Cerebellar nuclear complex (tissue), 1 donor: ENCODE measurements at regions not wholly inside any gene's neighbourhood (a gene's known extent, or its start where the extent isn't known, plus 50 kb on each side); places are given as distances from the start of the nearest gene placed in this dataset.
"Not testable (repeated sequence)": the region's sequence is repeated elsewhere in the genome, so short reads cannot be mapped to it uniquely, and the experiment has no call there.

ENCODE experiments used
- DNase-seq, 2 experiments: peaks; one replicate each; lab custom pipeline; 2025; lab: John Stamatoyannopoulos, UW

DNA sequence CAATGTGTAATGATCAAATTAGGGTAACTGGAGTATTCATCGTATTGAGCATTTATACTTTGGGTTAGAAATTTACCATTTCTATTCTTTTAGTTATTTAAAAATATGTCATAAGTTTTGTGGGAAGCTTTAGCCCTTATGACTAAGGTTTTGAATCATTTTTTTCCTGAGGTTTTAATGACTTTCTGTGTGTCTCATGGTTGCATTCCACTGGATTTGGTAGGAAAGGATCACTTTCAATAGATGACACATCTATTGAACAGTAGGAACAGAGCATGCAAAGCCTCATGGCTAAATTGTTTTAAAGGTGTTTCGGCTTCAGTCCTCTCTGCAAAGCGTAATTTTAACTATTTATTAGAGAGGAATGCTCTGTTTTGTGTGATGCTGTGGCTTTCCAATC, 512.4 kb upstream of the CHD1 start:
- DNase-seq, result no peak

DNA sequence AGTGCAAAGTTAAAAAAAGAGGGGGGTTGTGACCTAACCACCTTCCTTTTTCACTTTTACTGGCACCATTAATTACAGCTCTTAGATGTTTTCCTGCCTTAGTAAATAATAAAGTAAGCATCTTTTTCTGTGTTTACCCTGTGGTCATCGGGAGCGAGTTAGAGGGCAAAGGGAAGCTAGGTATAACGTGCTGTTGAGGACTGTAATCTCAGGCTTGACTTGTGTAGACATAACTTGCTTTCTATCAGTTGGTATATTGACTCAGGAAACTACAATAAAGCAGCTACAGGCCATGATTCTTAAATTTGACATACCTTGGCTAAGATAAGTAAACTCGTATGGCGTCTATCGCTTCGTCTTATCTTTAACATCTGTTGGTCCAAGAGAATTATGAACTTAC, 509.8 kb upstream of the CHD1 start:
- no peak for DNase-seq

DNA sequence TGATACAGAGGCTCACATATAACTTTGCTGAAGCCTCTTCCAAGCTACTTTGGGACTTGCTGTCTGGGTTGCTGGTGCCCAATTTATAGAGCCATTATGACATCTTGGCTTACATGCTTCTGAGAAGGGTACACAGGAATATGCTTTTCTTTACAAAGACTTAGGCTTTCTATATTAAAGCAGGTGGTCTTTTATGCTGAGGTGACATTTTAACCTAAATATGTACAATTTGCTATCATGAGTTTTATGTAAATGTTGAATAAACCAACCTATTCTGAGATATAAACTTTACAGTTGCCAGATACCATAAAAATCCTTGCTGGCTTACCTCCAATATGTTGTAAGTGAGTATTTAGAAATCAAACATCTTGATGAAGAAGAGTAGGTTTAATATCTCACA, 509.2 kb upstream of the CHD1 start:
- no peak for DNase-seq

DNA sequence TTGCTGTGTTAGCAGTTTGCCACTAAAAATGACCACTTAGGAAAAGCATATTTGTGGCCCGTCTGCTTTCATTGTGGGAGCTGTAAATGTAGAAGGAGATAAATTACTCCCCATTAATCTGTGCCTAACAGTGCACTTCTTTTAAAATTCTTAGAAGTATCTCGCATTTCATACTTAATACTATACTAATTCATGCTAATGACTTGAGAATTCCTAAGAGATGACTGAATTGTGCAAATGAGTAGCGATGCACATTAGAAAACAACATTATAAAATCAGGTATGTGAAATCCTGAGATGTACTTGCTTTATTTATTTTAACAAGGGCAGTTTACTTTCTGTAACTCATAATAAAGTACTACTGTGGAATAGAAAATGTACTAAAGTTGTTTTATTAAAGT, 494.6 kb upstream of the CHD1 start:
- not testable (repeated sequence) for DNase-seq

DNA sequence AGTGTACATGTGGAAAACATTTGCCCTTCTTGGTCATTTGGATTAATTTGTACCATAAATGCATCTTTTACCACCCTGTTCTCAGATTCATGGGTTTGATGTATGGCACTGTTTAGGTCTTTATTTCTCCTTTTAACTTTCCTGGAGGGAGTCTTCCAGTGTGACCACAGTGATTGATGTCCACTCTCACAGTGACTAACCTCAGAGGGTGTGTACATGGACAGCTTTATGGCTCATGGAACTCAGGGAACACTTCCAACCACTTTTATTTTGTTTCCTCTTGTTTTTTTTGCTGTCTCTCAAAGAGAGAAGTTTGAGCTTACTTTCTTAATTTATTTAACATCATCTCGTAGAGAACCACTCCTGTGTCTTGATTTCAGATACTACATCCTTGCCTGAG, 489.8 kb upstream of the CHD1 start:
- not testable (repeated sequence) for DNase-seq

DNA sequence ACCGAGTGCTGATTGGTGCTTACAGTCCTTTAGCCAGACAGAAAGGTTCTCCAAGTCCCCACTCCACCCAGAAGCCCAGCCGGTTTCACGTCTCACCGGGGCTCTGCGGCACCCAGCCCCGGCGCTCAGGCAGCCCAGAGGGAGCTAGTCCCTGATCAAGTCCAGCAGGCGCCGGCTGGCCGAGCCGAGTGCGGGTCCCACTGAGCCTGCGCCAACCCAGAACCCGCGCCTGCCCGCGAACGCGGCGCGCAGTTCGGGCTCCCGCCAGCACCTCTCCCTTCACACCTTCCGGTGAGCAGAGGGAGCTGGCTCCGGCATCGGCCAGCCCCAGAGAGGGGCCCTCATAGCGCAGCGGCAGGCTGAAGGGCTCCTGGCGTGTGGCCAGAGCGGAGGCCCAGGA, 481.6 kb upstream of the CHD1 start:
- not testable (repeated sequence) for DNase-seq

DNA sequence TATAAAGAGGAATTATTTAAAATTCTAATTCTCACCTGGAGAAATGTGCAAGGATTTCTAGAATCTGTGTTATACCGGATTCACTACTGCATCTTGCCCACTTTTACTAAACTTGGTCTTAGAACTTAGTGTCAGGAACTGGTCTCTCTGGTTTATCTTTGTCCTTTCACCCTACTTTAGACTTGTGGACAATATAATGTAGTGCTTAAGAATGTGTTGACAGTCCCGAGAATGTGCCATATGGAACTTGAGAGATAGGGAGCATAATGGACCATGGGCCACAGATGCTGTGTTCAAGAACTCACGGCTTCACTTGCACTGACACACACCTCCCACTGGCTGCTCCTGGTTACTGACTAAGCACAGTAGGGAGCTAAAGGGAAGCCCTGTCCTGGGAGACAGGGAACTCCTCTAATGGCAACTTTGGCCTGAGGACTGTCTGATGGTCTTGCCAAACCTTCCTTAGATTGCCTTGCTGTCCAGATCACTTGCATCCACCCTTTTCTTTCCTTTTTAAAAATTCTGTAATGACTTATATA, 476.0 kb upstream of the CHD1 start:
- not testable (repeated sequence) for DNase-seq

DNA sequence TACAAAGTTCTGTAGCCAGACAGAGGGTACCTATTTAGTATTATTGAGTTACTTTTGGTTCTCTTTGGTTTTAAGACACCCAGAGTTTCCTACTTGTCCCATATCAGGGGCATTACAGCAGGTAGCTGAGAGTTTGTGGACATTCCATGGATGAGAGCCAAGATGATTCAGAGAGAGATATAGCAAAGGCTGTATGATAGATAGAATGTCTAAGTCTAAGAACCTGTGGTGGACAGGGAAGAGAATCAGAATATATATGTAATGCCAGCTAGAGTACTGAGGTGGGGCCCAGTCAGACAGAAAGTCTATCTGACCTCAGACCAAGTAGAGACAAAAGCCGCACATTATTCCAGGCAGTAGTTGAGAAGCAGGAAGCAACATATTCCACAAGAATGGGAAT, 471.8 kb upstream of the CHD1 start:
- DNase-seq, result not testable (repeated sequence)

DNA sequence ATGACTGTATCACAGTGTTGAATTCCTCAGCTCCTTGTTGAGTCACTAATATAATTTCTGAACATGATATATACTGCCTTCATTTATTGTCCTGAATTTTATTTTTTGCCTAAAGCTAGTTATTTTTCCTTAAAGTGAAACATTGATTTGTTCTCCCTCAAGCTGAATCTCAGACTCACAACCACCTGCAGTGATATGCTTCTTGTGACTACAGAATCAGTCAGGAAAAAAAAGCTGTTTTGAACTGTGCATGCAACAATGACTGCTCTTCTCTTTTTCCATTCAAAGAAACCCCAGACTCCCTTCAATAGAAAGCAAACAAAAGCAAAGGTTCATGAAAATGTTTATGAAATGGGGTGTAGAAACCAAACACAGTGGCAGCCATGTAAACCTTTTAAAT, 470.2 kb upstream of the CHD1 start:
- no peak for DNase-seq

DNA sequence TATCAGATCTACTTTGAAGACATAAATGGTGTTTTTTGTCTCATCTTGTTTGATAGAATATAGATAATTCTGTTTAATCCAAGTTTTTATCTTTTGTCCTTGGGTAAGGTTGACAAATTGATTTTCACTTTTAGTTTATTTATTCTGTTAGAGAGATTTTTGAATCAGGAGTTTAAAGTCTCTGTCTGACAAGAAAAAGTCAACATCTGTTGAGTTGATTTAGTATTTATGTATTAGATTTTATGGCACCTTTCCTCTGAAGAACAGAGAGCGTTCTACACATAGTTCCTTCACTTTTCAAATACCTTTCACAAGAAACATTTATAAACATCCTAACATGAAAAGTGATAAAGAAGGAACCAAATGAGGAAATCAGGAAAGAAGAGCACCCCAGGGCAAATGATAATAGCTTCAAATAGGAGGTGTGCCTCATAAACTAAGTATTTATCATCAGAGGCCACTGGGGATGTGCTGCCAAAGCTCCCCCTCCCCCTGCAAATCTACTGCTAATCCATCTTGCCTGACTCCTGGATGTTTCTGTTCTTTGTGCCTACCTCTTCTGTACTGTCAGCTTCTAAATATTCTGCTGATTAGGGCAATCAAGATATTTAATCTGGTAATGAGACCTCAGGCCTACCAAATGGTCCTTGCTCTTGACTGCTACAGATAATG, 457.7 kb upstream of the CHD1 start:
- no peak for DNase-seq

DNA sequence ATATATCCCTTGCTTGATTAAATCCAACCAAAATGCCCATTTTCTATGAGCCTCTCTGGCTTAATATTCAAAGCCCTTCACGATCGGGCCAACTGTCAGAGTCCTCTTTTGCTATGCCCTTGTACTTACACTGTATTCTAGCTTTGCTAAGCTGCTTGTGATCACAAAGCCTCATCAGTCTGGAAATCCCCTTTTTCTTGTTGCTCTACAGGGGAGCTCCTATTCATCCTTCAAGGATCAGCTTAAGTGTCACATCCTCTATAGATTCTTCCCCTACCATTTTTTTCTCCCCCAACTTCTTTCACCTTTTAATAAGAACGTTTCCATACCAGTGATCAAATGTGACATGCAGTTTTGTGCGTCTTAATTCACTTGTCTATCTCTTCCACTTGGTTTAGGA, 450.4 kb upstream of the CHD1 start:
- DNase-seq, result no peak

DNA sequence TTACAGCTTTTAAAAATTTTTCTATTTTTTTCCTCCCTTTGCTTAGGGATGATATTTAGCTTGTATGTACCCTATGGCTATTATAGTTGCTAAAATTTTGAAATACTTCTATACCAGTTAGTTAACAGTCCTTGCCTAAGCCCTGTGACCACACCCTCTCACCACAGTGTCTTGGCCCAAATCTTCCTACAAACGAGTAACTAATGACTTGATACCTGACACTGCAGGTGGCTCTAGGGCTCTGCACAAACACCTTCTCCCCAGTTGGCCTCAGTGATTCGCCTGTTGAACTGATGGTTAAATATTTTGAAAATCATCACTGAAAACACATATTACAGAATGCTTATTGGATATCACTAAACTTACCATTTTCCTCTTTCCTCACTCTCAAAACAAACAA, 449.6 kb upstream of the CHD1 start:
- no peak for DNase-seq

DNA sequence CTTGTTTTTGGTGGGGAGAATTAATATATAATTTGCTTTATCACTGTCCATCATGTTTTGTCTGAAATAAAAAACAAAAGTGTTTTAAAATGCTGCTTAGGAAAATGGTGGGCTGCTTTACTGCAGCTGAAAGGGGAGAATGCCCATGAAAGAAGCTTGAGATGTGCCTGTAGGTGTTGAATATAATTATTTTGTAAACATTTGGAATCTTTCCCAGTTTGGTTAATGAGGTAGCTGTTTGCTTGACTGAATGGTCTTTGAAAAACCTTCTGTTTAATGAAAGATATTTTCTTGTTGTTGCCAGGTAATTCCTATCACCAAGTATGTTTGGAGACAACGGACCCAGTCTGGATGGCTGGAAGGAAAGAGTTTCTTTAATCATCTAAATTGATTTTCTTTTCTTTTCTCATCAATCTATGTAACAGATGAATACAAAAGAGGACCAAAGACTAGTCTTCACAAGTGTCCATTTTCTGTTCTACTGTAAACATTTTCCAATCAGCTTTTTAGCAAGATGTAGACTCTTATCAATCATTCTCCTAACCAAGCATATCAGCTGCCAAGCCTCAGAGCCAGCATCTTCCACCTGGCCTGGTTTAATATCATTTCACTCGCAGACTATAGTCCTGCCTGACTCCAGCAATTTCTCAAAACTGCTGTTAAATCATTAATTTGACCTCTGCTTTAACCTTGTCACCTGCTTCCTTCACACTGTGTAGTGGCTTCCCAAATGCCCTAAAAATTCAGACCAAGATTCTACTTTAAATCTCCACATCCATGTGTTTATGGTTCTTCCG, 441.2 kb upstream of the CHD1 start:
- DNase-seq, result no peak

DNA sequence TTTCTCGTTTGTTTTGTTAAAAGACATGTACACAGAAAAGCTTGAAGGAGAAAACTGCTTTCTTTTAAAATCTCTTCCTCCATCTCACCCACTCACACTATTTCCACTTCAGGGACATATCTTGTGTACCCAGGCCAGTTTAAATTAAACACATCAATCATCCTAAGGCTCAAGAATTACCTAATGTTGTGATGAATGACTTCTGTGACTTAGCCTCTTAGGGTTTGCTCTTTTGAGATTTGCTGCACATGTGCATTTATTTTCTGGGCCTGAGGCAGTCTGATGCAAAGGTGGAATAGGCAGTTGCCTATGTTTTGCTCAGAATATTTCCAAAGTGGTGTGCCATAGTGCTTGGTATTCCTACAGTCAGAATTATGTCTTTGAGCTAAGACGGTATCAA, 439.9 kb upstream of the CHD1 start:
- DNase-seq, result no peak

DNA sequence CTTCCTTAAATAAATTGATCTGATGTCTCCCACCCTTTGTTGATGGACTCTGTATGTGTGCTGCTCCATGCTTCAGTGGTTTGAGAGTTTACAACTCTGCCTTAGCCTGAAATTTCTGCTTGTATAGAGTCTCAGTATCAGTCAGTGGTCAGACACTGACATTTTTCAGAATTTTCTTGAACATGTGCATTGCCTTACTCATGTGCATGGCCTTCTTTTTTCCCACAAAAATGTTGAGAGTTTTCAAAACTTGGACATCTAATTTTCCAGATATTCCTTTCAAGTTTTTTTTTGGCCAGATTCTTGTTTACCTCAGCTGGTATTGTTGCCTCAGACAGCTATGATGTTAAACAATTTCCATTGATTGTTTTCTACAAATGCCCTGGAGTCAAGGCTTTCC, 427.1 kb upstream of the CHD1 start:
- DNase-seq, result no peak

DNA sequence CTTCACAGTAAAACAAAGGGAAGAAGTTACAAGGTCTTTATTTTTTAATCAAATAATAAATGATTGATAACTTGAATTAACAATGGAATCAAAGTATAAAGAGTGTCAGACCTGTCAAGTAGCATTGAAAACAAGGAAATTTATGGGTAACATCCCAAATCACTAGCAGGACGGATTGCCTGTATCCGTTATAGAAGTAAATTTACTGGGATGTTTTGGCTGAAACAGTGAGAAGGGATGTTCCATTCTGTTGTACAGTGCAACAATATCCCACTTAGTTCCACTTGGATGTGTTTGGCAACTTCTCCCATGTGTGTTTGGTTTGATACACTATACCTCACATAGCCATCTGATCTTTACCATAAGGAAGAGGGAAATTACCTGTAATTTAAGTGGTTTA, 421.0 kb upstream of the CHD1 start:
- DNase-seq, result no peak

DNA sequence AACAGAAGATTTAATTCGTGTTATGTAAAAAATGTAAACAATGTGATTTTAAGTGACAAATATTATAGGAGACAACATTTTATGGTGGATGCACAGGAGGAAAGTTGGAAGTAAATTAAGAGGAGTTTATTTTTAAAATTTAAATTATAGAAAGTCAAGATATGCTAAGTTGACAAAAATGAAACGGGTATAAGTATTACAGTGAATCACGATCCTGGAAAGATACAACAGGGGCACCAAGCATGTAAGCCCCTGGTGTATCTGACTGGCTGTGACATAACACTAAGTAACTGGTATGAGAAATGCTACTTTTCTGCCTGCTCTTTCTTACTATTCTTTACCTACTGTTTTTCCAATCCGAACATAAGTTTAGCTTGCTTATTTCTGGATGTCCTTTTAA, 419.8 kb upstream of the CHD1 start:
- DNase-seq, result no peak

DNA sequence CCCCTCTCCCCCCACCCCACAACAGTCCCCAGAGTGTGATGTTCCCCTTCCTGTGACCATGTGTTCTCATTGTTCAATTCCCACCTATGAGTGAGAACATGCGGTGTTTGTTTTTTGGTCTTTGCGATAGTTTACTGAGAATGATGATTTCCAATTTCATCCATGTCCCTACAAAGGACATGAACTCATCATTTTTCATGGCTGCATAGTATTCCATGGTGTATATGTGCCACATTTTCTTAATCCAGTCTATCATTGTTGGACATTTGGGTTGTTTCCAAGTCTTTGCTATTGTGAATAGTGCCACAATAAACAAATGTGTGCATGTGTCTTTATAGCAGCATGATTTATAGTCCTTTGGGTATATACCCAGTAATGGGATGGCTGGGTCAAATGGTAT, 411.0 kb upstream of the CHD1 start:
- not testable (repeated sequence) for DNase-seq

DNA sequence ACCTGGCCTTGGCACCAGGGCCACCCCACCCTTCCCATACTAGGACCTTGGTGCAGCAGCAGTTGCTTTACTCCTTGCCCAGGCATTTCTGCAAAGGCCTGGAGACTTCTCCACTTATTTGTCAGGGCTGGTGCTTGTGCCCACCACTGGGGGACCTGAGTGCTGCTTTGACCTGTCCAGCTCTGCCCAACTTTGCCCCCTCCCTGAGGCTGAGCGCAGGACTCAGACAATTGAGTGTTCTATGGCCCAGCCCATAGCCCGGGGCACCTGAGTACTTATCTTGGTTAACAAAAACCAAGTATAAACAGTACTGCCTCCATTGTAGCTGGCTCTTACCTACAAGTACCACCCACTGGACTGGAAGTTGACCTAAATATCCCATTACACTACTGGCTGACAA, 406.1 kb upstream of the CHD1 start:
- no peak for DNase-seq

DNA sequence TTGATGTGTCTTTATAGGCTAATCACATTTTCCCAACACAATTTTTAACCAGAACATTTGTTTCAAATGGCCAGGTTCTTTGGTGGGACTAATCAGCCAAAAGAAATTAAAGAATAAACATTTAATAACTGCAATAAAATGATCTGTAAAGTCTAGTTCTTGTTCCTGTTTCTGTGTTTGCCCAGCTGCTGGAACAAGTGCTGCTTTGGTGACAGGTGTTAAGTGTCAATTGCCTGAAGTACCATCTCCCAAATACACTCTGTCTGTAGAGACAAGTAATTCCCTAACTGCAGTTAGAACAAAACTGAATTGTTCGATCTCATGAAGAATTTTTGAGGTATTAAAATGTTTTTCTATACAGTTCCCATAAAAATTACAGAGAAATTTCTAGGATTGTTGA, 402.3 kb upstream of the CHD1 start:
- no peak for DNase-seq

DNA sequence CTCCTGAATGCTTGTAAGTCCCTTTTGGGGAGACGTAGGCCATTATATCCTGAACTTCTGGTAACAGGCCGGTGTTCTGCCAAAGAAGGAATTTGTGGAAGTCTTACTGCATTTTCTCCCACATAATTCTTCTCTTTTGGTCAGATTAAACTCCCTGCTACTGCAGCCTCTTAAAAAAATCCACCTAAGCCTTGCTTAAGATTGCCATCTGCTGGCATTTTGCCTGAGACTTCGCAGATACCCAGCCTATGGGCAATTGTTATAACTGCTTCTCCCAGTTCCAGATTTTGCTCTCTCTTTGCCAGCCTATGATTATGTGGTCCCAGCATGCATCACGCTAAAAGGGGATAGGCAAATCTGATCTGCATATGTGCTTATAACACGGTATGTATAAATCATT, 391.6 kb upstream of the CHD1 start:
- DNase-seq, result no peak

DNA sequence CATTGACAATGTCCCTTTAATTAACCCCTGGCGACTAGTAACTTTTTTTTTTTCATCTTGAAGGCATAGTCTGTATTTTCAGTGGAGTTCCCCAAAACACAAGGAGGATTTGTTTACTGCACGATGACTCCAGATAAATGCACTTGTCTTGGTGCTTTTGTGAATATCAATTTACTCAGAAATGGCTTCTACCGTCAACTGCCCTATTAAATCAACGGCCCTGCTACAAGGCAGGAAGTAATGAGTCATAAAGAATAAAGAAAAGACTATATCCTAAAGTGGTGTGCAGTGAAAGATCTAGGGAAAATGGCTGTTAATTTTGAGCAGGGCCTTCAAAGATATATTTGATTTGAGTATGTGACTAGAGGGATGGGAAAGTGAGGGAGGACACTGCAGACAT, 388.3 kb upstream of the CHD1 start:
- DNase-seq, result no peak

DNA sequence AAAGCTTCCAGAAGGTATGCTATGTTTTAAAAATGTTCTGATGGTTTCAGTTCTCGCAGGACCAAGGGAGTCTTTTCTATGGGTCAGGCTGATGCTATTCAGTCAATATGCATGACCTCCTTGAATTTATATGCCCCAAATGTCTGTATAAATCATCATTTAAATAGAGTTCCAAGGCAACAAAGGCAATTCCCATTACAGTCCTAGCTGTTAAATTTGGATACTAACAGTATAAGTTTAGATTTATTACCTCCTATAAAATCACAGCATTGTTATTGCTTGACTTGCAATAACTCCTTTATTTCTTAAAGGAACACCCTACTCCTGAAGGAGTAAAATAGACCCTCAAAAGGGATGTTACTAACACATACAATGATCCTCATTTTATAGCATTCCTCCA, 387.7 kb upstream of the CHD1 start:
- no peak for DNase-seq
